ENCODE measurements at regions not wholly inside any gene's neighbourhood (a gene's known extent, or its start where the extent isn't known, plus 50 kb on each side); places are given as distances from the start of the nearest gene placed in this dataset.

GRCh38 chr3:117977504-117978228 lies 1057.0 kb downstream of the IGSF11 start:
- no peak for DNase-seq

GRCh38 chr3:117979466-117979865 lies 1055.2 kb downstream of the IGSF11 start:
- DNase-seq = no peak

GRCh38 chr3:117987256-117987655 lies 1047.4 kb downstream of the IGSF11 start:
- no peak for DNase-seq

GRCh38 chr3:117989982-117990381 lies 1044.7 kb downstream of the IGSF11 start:
- DNase-seq = no peak

GRCh38 chr3:117990627-117991026 lies 1044.0 kb downstream of the IGSF11 start:
- no peak for DNase-seq

GRCh38 chr3:117995842-117996437 lies 1038.7 kb downstream of the IGSF11 start:
- DNase-seq = no peak

- DNase-seq = peak; percentile 62
Observed at GRCh38 chr3:117997201-117998049, 1037.2 kb downstream of the IGSF11 start.

GRCh38 chr3:117998071-117998470 lies 1036.6 kb downstream of the IGSF11 start:
- no peak for DNase-seq

- no peak for DNase-seq
Observed at GRCh38 chr3:118000219-118000618, 1034.4 kb downstream of the IGSF11 start.

GRCh38 chr3:118001380-118001779 lies 1033.3 kb downstream of the IGSF11 start:
- no peak for DNase-seq

GRCh38 chr3:118011910-118012309 lies 1022.7 kb downstream of the IGSF11 start:
- DNase-seq = no peak

- no peak for DNase-seq
Observed at GRCh38 chr3:118029049-118029448, 1005.6 kb downstream of the IGSF11 start.

GRCh38 chr3:118036215-118036614 lies 998.4 kb downstream of the IGSF11 start:
- DNase-seq = no peak

- no peak for DNase-seq
Observed at GRCh38 chr3:118055381-118055780, 979.3 kb downstream of the IGSF11 start.

GRCh38 chr3:118057086-118057485 lies 977.6 kb downstream of the IGSF11 start:
- no peak for DNase-seq

- no peak for DNase-seq
Observed at GRCh38 chr3:118059096-118059495, 975.5 kb downstream of the IGSF11 start.

- no peak for DNase-seq
Observed at GRCh38 chr3:118067439-118067838, 967.2 kb downstream of the IGSF11 start.

GRCh38 chr3:118075873-118076272 lies 958.8 kb downstream of the IGSF11 start:
- DNase-seq = no peak

GRCh38 chr3:118077332-118077731 lies 957.3 kb downstream of the IGSF11 start:
- no peak for DNase-seq

- no peak for DNase-seq
Observed at GRCh38 chr3:118080889-118081288, 953.8 kb downstream of the IGSF11 start.

GRCh38 chr3:118088696-118089095 lies 946.0 kb downstream of the IGSF11 start:
- no peak for DNase-seq

- DNase-seq = no peak
Observed at GRCh38 chr3:118089563-118089962, 945.1 kb downstream of the IGSF11 start.

- DNase-seq = no peak
Observed at GRCh38 chr3:118097226-118097625, 937.4 kb downstream of the IGSF11 start.
